CD4-positive, alpha-beta T cell treated with Interleukin-6 at 100 ng/mL for 8 hours (primary cell): ENCODE measurements at regions not wholly inside any gene's neighbourhood (a gene's known extent, or its start where the extent isn't known, plus 50 kb on each side); places are given as distances from the start of the nearest gene placed in this dataset.

Source experiments
- DNase-seq: peaks from one replicate; pipeline ENCODE4 v3.0.0-alpha.2; 2020; ENCODE audit warnings: mixed read lengths, low spot score

- no peak for DNase-seq
These were observed 191.8 kb downstream of the TOMM20 start for GRCh38 chr1:234936612-234937389.

DNA sequence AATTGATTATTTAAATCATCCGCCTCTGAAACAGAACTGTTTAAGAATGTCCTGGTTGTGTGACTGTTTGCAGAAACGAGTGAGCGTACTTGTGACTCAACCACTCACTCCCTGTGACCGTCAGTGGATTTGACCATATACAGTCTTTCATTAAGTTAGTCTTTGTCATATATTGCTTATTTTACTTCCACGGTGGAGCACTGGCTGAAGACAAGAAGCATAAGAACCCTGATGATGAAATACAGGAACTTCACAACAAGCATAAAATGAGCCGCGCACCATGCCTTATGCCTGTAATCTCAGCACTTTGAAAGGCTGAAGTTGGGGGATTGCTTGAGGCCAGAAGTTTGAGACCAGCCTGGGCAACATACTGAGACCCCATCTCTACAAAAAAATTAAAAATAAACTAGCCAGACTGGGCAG is 194.0 kb downstream of the TOMM20 start:
- DNase-seq: no peak

GRCh38 chr1:234933475-234933874 is 195.2 kb downstream of the TOMM20 start:
- DNase-seq: no peak

- DNase-seq: no peak
These were observed 195.9 kb downstream of the TOMM20 start for GRCh38 chr1:234932511-234933430.

- DNase-seq: no peak
These were observed 196.5 kb downstream of the TOMM20 start for GRCh38 chr1:234932106-234932505.

DNA sequence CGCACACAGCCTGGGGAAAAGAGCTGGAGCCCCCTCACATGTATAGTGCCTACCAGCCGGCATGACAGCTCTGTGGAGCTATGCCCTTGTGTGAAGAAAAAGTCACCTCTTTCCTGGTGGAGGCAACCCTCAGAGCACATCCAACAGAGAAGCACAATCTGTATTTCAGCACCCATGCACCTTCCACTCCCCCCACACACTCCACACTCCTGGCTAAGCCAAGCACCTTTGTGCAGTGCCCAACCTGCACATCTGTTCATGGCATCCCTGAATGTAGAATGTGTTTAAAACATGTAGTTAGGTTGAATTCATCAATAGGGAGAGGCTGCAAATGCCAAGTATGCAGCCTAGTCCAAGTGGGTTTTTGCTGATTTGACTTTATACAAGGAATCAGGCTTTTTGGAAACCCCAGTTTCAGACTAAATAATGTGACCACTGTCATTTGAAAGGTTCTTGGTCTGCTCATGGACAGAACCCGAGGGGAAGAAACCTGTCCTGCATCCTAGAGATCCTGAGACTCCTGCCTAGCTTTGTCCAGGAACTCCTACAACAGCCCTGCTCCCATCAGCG is 197.1 kb downstream of the TOMM20 start:
- no peak for DNase-seq

GRCh38 chr1:234929369-234929768 is 199.3 kb downstream of the TOMM20 start:
- DNase-seq: no peak

GRCh38 chr1:234928642-234929041 is 200.0 kb downstream of the TOMM20 start:
- no peak for DNase-seq

GRCh38 chr1:234927971-234928640 is 200.5 kb downstream of the TOMM20 start:
- peak; percentile 33 for DNase-seq

- DNase-seq: no peak
These were observed 201.2 kb downstream of the TOMM20 start for GRCh38 chr1:234927312-234927970.

DNA sequence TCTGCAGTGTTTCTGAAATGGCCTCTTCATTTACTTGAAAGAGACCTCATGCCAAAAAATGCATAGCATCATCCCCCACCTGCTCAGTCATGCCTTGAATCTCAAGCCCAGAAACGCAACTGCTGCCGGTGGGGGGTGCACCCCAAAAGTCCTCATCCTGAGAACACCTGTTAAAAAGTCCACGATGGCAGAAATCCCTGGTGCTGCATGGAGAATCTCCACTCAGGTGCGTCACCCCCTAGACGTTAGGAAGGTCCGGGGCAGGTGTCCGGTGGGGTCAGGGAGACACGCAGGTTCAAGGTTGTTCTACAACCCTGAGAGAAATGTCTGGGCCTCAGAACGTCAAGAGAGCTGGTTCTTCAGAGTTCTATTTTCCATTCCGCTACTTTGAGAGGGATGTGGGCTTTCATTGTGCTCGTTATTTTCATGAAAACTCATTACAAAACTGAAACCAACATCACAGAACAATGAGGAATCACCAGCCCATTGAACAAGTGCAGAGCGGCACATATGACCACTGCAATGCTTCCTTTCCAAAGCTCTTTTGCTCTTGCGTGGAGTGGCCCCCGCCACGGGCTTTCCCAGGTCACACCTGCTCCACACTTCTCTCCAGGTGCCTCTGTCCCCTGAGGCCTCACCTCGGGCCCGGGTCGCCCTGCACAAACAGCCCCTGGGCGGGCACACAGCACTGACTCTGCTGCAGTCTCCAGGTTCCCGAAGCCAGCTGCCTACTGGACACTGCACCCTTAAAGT is 201.9 kb downstream of the TOMM20 start:
- peak; percentile 33 for DNase-seq

- DNase-seq: no peak
These were observed 202.4 kb downstream of the TOMM20 start for GRCh38 chr1:234926264-234926558.

- peak; percentile 56 for DNase-seq
These were observed 203.0 kb downstream of the TOMM20 start for GRCh38 chr1:234925440-234926263.

GRCh38 chr1:234924450-234925355 is 203.9 kb downstream of the TOMM20 start:
- peak; percentile 38 for DNase-seq

DNA sequence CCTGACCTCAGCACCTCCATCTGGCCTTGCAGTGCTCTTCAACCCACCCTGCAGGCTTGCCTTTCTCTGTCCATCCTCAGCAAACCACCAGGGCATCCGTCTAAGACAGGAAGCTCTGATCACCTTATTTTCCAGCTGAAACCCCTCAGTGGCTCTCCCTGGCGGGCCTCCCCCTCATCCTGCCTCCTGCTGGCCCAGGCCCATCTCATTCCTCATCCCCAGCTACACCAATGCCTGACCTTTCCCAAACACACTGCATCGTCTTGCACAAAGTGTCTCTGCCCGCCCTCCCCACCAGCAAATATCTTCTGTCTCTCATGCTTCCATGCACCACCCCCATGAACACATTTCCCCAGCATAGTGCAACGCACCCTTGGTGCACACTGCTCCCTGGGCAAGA is 205.0 kb downstream of the TOMM20 start:
- DNase-seq: no peak

GRCh38 chr1:234922987-234923386 is 205.7 kb downstream of the TOMM20 start:
- DNase-seq: no peak

DNA sequence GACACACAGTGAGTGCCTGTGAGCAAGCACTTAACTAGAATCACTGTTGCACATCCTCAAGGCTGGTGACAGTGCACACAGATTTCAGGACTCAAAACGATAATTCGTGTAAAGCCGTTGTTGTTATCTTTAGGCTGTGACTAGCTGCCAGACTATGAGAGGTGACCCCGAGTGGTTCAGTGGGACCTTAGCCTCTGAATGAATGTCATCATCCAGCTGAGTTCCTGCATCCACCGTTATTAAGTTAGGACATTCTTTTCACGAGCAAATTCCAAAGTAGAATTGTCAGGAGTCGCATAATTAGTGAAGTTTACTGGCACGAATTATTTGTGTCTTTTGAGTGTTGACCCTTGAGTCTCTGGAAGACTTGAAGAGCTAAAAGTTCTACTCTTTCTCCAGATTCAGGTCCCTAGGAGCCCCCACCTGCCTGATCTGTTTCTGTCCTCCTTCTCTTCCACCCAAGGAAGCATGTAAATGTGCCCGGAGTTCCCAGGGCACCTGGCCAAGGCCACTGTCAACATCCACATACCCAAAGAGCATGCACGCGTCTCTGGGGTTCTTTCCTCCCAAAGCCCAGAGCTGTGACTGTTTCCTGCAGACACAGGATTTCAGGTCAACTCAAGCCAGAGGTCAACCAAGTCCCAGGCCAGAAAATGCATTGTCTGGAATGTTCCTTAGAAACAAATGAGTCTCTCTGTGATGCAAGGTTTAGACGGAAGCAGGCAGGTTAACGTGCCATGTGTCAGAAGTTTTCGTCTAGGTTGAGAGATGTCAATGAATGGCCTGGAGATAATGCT is 207.2 kb downstream of the TOMM20 start:
- no peak for DNase-seq

DNA sequence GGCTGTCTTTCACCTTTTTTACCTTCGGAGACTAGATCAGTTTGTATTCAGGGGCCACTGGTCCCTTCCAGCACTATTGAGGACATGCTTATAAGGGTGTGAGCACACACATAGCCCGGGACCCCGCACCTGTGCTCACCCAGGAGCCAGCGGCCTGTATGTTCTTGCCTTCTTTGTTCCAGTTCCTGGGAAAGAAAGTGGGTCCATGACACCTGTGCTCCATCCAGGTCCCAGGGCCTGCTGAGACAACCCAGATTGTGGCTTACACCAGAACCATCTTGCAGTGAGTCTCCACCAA is 207.8 kb downstream of the TOMM20 start:
- no peak for DNase-seq
